ENCODE measurements at regions not wholly inside any gene's neighbourhood (a gene's known extent, or its start where the extent isn't known, plus 50 kb on each side); places are given as distances from the start of the nearest gene placed in this dataset.

- no CpG with 5 or more reads among the region's 2 CpGs for WGBS (ENCODE audit: insufficient coverage)
- peaks cover 10 to 29% (median 22%) of the 10 kb centered on the region in 3 donors for H3K27me3 Mint-ChIP-seq (ENCODE audit: low read depth in 3 of 3)
- Histone ChIP-seq H3K27ac (ENCODE audit: low read depth in 1 of 2, low read length in 2 of 2) (no peak overlapping the region), H3K9ac (ENCODE audit: insufficient read depth, low read length, poor library complexity, severe bottlenecking) (no peak overlapping the region), H3K4me2 (replicated peaks; ENCODE audit: extremely low read depth, low read length, poor library complexity, severe bottlenecking) (no peak overlapping the region), H3K27me3 (ENCODE audit: control insufficient read depth in 2 of 2, insufficient read depth in 2 of 2, low read length in 2 of 2) (peaks cover 4 to 12% of the 10 kb centered on the region in 2 donors), H3K79me2 (ENCODE audit: insufficient read depth, low read length) (no peaks in the 10 kb centered on the region), H3K36me3 (replicated peaks in 1 of 2; ENCODE audit: control insufficient read depth in 1 of 2, insufficient read depth in 2 of 2, low read length in 2 of 2) (no peaks in the 10 kb centered on the region), H2AFZ (ENCODE audit: insufficient read depth, low read depth, low read length, poor library complexity, severe bottlenecking) (no peak overlapping the region), H3K4me1 (ENCODE audit: control insufficient read depth in 1 of 2, insufficient read depth in 2 of 2, low read length in 2 of 2) (no peaks in the 10 kb centered on the region), H3K4me3 (replicated peaks in 1 of 3; ENCODE audit: low read depth in 2 of 3, low read length in 3 of 3) (no peak overlapping the region), H4K20me1 (ENCODE audit: insufficient read depth, low read length) (no peaks in the 10 kb centered on the region), H3K9me3 (replicated peaks in 1 of 2; ENCODE audit: control insufficient read depth in 1 of 2, insufficient read depth in 1 of 2, low read length in 2 of 2) (no peaks in the 10 kb centered on the region)
- peaks cover 0 to 4% (median 0%) of the 10 kb centered on the region in 7 donors for H3K9me3 Mint-ChIP-seq
- TF ChIP-seq, protein P1, sequence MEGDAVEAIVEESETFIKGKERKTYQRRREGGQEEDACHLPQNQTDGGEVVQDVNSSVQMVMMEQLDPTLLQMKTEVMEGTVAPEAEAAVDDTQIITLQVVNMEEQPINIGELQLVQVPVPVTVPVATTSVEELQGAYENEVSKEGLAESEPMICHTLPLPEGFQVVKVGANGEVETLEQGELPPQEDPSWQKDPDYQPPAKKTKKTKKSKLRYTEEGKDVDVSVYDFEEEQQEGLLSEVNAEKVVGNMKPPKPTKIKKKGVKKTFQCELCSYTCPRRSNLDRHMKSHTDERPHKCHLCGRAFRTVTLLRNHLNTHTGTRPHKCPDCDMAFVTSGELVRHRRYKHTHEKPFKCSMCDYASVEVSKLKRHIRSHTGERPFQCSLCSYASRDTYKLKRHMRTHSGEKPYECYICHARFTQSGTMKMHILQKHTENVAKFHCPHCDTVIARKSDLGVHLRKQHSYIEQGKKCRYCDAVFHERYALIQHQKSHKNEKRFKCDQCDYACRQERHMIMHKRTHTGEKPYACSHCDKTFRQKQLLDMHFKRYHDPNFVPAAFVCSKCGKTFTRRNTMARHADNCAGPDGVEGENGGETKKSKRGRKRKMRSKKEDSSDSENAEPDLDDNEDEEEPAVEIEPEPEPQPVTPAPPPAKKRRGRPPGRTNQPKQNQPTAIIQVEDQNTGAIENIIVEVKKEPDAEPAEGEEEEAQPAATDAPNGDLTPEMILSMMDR (IDR thresholded peaks at IDR 0.05): no peak
- H3K27ac Mint-ChIP-seq: no peak overlapping the region
- H3K4me1 Mint-ChIP-seq: no peaks in the 10 kb centered on the region
- DNase-seq: no peak
- intact Hi-C loops (cut with micrococcal nuclease): no loop called here
- H3K4me3 Mint-ChIP-seq: no peak overlapping the region
- no peaks in the 10 kb centered on the region for H3K36me3 Mint-ChIP-seq
These were observed 126.6 kb upstream of the NEO1 start for GRCh38 chr15:72925661-72926060.

DNA sequence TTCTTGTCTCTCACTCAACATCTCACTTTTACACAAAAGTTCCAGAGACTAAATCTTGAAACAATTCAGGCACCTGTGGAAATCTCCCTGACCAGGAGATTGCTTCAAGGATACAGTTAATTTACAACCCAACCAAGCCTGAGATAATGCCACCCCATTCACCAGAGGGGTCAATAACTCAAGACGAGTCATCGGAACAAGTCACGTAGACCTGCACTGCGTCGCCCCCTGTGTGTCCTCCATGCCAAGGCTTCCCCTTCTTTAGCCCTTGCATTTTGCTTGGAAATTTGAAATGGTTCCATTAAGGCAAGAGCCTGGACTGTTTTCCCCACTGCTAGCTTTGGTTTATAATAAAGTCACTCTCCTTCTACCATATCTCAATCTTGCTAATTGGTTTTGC is 129.0 kb upstream of the NEO1 start:
- Mint-ChIP-seq H3K4me3 (no peak overlapping the region), H3K4me1 (no peaks in the 10 kb centered on the region), H3K36me3 (no peaks in the 10 kb centered on the region), H3K9me3 (no peaks in the 10 kb centered on the region), H3K27me3 (ENCODE audit: low read depth in 3 of 3) (peaks cover 10 to 16% (median 14%) of the 10 kb centered on the region in 3 donors), H3K27ac (no peak overlapping the region)
- Histone ChIP-seq H3K9me3 (replicated peaks in 1 of 2; ENCODE audit: control insufficient read depth in 1 of 2, insufficient read depth in 1 of 2, low read length in 2 of 2) (no peaks in the 10 kb centered on the region), H3K79me2 (ENCODE audit: insufficient read depth, low read length) (no peaks in the 10 kb centered on the region), H2AFZ (ENCODE audit: insufficient read depth, low read depth, low read length, poor library complexity, severe bottlenecking) (no peak overlapping the region), H3K4me1 (ENCODE audit: control insufficient read depth in 1 of 2, insufficient read depth in 2 of 2, low read length in 2 of 2) (no peaks in the 10 kb centered on the region), H3K9ac (ENCODE audit: insufficient read depth, low read length, poor library complexity, severe bottlenecking) (no peak overlapping the region), H3K27ac (ENCODE audit: low read depth in 1 of 2, low read length in 2 of 2) (no peak overlapping the region), H3K27me3 (ENCODE audit: control insufficient read depth in 2 of 2, insufficient read depth in 2 of 2, low read length in 2 of 2) (peaks cover 4 to 15% of the 10 kb centered on the region in 2 donors), H3K36me3 (replicated peaks in 1 of 2; ENCODE audit: control insufficient read depth in 1 of 2, insufficient read depth in 2 of 2, low read length in 2 of 2) (no peaks in the 10 kb centered on the region), H3K4me2 (replicated peaks; ENCODE audit: extremely low read depth, low read length, poor library complexity, severe bottlenecking) (no peak overlapping the region), H3K4me3 (replicated peaks in 1 of 3; ENCODE audit: low read depth in 2 of 3, low read length in 3 of 3) (no peak overlapping the region), H4K20me1 (ENCODE audit: insufficient read depth, low read length) (no peaks in the 10 kb centered on the region)
- intact Hi-C loops (cut with micrococcal nuclease): no loop called here
- WGBS (ENCODE audit: insufficient coverage): 79% methylated on average over 5 of the region's 5 CpGs
- no peak for DNase-seq
- TF ChIP-seq, protein P1 (IDR thresholded peaks at IDR 0.05): no peak
